Hippocampal formation (tissue), 2 donors: ENCODE measurements at regions not wholly inside any gene's neighbourhood (a gene's known extent, or its start where the extent isn't known, plus 50 kb on each side); places are given as distances from the start of the nearest gene placed in this dataset.
"Not testable (repeated sequence)": the region's sequence is repeated elsewhere in the genome, so short reads cannot be mapped to it uniquely, and the experiment has no call there.

Experiments used
- DNase-seq, 2 donors: peaks; one replicate each; lab custom pipeline; 2025; lab: John Stamatoyannopoulos, UW

GRCh38 chr2:116769514-116769913 lies 1045.0 kb upstream of the DDX18 start:
- no peak for DNase-seq

- DNase-seq, result no peak
Observed at GRCh38 chr2:116776556-116776955, 1037.9 kb upstream of the DDX18 start.

GRCh38 chr2:116787848-116788247 lies 1026.6 kb upstream of the DDX18 start:
- DNase-seq, result no peak

- no peak for DNase-seq
Observed at GRCh38 chr2:116802671-116803070, 1011.8 kb upstream of the DDX18 start.

DNA sequence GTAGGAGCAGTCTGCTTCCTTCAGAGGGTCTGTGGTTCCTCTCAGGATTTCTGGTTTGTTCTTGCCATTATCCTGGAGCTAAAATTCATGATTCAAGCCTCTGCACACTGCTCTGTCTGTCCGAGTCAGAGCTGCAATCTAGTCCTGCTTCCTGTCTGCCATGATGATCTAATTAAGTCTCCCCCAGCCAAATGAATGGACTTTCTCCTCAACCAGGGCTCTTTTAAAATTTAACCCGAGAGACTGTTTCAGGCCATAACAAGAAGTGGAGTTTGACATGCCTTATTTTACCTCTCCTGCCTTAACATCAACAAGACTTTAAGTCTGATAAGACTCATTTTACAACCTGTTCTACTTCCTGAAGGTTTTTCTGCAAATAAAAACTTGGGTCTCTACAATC lies 1009.6 kb upstream of the DDX18 start:
- no peak for DNase-seq

DNA sequence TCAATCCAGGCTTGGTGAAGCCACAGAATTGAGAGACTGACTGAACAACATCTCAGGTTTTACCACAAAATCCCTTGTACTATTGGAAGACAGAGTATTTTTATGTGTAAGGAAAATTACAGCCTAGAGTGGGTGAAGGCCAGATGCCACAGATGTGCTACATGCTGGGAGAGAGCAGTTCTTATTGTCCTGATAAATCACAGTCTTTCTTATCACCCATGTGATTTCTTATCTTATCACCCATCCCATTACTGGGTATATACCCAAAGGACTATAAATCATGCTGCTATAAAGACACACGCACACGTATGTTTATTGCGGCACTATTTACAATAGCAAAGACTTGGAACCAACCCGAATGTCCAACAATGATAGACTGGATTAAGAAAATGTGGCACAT lies 1008.0 kb upstream of the DDX18 start:
- not testable (repeated sequence) for DNase-seq

DNA sequence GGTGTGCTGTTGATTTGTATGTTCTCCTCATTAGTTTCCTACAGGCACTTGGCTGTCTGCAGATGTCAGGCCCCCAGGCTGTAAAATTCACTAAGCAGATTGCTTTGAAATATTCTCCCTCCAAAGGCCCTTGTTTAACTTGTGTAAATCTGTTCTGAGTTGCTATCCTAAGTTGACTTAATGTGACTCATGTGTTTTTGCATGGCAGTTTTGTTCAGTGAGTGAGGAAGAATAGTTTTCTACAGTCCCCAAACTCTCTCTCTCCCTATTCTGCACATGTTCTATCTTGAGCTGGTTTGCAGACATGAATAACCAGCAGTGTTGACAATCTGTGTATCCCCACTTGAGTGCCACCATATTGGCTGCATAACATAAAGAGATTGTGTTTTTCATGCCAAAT lies 1005.4 kb upstream of the DDX18 start:
- no peak for DNase-seq

DNA sequence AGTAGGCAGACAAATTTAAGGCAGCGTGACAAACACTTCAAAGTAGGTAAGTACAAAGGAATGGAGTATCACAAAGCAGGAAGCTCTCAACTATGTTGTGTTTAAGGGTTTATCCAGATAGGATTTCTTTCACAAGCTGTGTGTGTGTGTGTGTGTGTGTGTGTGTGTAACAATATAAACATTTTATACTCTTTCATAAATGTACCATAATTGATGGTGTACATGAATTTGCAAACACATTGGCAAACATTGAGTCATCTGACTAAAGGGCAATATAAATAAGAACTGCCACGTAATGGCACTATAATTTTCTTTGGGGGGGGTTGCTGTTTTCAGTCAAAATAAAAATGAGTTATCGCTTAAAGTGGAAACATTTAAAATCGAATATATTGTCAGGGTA lies 1004.4 kb upstream of the DDX18 start:
- no peak for DNase-seq

GRCh38 chr2:116810645-116811044 lies 1003.8 kb upstream of the DDX18 start:
- DNase-seq, result no peak

- DNase-seq, result no peak
Observed at GRCh38 chr2:116819355-116819754, 995.1 kb upstream of the DDX18 start.

DNA sequence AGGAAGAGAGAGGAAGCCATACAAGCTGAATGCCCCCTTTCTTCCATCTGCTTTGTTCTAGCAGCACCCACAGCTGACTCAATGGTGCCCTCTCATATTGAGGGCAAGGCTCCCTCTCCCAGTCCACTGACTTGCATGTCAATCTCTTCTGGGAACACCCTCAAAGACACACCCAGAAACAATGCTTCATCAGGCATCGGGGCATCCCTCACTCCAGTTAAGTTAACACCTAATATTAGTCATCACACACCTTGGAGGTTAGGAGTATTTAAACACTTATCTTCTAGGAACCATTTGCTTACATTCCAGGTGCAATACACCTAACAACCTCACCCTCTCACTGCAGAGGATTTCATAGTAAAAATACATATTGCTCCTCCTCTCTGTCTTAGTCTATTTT lies 993.5 kb upstream of the DDX18 start:
- DNase-seq, result no peak

- DNase-seq, result not testable (repeated sequence)
Observed at GRCh38 chr2:116829543-116829942, 984.9 kb upstream of the DDX18 start.

DNA sequence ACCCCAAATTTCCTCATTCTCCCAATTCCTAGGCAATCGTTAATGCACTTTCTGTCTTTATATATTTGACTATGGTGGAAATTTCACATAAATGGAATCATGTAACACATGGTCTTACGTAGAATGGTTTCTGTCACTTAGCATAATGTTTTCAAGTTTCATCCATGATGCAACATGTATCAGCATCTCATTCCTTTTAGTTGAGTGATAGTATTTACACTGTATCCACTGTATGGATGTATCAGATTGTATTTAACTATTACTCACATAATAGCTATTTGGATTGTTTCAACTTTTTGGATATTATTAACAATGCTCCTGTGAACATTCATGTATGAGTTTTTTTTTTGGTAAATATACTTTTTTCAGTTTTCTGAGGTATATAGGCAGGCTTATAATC lies 982.3 kb upstream of the DDX18 start:
- no peak for DNase-seq

DNA sequence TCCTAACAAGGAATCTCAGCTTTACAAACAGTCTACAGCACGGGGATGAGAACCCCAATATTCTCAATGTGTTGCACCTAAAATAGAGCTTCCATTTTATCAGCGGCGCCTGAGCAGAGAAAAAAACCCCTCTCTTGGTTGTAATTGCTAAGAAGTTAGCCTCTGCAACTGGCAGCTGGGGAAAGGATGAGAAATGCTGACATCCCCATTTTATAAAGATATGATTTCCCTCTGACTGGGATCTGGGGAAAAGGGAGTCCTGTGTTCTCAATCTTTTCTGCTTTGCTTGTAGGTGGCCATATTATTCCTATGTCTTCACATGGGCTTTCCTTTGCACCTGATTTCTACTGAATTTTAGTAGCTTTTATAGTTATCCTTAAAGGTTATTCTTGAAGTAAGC lies 981.4 kb upstream of the DDX18 start:
- DNase-seq, result no peak

DNA sequence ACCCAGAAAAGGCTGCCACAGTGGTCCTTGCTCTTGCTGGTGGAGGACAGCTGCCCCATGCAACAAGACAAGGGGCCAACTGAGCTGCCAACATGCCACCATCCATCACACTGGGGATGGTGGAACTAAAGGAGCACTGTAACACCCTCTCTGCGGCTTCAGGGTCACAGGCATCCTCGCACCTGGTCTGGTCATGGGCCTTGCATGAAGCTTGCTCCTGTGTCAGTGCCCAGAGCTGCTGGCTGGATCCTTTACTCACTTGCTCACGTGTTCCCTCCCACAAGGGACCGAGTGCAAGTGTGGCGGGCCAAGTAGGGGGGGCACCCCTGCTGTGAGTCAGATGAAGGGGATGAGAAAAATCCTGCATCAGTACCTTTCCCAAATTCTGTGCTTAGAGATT lies 972.3 kb upstream of the DDX18 start:
- no peak for DNase-seq

DNA sequence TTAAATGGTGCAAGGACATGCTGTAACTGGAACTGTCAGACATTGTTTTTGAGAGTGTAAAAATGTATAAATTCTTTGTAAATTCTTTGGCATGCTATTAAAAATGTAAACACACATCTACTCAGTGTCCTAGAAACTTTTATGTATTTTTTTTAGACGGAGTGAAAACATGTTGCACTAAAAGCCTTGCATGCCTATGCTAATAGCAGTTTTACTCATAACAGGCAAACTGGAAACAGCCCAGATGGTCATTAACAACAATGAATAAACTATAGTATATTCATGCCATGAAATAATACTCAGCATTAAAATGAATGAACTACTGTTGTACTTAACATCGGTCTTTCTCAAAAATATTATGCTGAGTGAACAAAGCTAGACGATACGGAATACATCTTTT lies 954.8 kb upstream of the DDX18 start:
- DNase-seq, result no peak

- DNase-seq, result no peak
Observed at GRCh38 chr2:116874021-116874420, 940.5 kb upstream of the DDX18 start.

DNA sequence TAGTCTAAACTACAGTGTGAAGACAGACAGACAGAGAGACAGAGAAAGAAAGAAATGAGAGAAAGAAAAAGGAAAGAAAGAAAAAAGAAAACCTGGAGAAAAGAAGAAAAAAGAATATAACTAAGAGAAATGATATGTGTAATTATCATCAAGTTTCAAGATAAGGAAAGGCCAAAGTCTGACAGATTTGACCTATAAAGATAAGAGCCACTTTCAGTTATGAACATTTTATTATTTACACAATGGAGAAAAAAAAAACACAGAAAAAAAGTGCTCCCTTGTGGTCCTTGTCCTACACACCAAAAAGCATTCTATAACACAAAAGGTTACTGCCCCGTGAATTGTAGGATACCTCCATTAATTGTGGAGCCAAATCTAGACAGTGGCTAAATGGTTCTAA lies 937.2 kb upstream of the DDX18 start:
- DNase-seq, result no peak

DNA sequence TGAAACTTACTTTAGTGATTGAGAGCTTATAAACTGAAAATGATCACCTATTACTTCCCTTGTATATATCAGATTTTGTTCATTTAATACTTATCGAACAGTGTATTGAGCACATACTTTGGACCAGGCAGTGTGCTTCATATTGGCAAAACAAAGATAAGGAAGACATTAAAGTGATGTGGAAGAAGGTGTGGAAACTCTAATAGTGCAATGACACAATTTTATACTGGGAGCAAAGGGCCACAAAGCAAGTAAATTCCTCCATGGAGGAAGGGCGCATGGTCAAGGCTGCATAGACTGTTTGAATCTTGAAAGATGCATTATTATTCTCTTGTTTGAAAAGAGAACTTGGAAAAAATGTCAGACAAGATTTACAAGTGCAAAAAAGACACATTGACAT lies 936.5 kb upstream of the DDX18 start:
- DNase-seq, result no peak

GRCh38 chr2:116879650-116880160 lies 934.8 kb upstream of the DDX18 start:
- no peak for DNase-seq

- DNase-seq, result no peak
Observed at GRCh38 chr2:116891191-116891590, 923.3 kb upstream of the DDX18 start.

- DNase-seq, result no peak
Observed at GRCh38 chr2:116911540-116911939, 903.0 kb upstream of the DDX18 start.

GRCh38 chr2:116915673-116916072 lies 898.8 kb upstream of the DDX18 start:
- DNase-seq, result no peak

DNA sequence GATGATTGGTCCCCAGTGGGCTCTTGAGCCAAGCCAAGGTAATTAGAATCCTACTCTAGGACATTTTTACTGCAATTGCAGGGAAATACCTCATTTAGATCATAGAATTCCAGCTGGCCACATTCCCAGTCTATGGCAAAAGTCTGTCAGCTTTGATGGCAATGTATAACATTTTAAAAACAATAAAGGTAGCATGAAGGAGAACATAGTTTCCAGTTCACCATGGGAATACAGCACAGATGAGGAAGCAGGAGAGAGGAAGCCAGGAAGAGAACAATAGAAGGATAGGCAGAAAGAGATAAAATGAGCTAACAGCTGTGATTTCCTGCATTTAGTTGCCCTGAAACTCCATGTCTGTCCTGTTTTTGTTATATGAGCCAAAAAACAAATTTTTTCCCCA lies 897.3 kb upstream of the DDX18 start:
- no peak for DNase-seq

GRCh38 chr2:116918574-116918973 lies 895.9 kb upstream of the DDX18 start:
- no peak for DNase-seq
